Thoracic aorta (tissue), 2 donors: ENCODE measurements at regions not wholly inside any gene's neighbourhood (a gene's known extent, or its start where the extent isn't known, plus 50 kb on each side); places are given as distances from the start of the nearest gene placed in this dataset.

Experiments used
- ATAC-seq: fragments of 150-250 bp; one replicate; pipeline ENCODE4 v1.8.0; 2017; ENCODE audit warnings: low read depth; ENCODE audit not compliant: insufficient number of reproducible peaks, low FRiP score
- DNase-seq: peaks from one replicate; pipeline ENCODE4 v3.0.0-alpha.2; 2020; ENCODE audit warnings: low spot score
- H3K27ac ChIP-seq, 2 donors: fragments of 200-600 bp; sonication (generic); 1 replicate in 1 of 2; 2 replicates in 1 of 2; pipeline ENCODE4 v1.5.1; 2016; ENCODE audit warnings: mild to moderate bottlenecking in 2 of 2, moderate library complexity in 2 of 2
- H3K27me3 ChIP-seq: fragments of 200-600 bp; sonication (generic); replicated peaks from 2 replicates; pipeline ENCODE4 v1.6.0; 2016; ENCODE audit warnings: mild to moderate bottlenecking; ENCODE audit not compliant: insufficient read depth
- H3K36me3 ChIP-seq: fragments of 200-600 bp; sonication (generic); one replicate; pipeline ENCODE4 v1.5.1; 2016
- H3K4me1 ChIP-seq, 2 donors: fragments of 200-600 bp; sonication (generic); 1 replicate in 1 of 2; 2 replicates in 1 of 2; pipeline versions ENCODE4 v1.5.1 to v1.6.0; 2016; ENCODE audit warnings: low read depth in 2 of 2, mild to moderate bottlenecking in 1 of 2; ENCODE audit not compliant: control insufficient read depth in 1 of 2
- H3K4me3 ChIP-seq: fragments of 200-600 bp; sonication (generic); 2 replicates; pipeline ENCODE4 v1.5.1; 2016; ENCODE audit warnings: mild to moderate bottlenecking
- H3K9me3 ChIP-seq: fragments of 200-600 bp; sonication (generic); 2 replicates; pipeline ENCODE4 v1.5.1; 2016
- TF ChIP-seq, protein P1 (sequence below): fragments of 200-600 bp; sonication (generic); IDR thresholded peaks from one replicate; pipeline ENCODE4 v1.5.1; 2019; ENCODE audit warnings: antibody characterized with exemption

DNA sequence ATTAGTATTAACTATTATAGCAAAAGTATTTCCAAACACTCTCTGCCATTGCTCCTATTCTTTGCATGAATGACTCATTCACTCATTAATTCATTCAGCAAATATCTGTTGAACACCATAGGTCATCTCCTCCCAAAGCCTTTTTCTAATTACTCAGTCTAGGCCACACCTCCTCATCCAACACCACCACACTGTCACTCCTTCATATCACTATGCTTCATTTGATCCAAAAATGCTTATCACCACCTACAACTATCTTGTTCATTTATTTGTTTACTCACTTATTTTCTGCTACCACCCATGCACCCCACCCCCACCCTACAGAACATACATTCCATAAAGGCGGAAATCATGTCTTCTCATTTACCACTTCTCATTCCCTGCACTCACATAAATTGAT, 94.4 kb upstream of the TNFSF4 start:
- ATAC-seq: no peak
- H3K27ac ChIP-seq: no peak overlapping the region
- DNase-seq: no peak
- H3K27me3 ChIP-seq: no peaks in the 10 kb centered on the region
- TF ChIP-seq, protein P1, sequence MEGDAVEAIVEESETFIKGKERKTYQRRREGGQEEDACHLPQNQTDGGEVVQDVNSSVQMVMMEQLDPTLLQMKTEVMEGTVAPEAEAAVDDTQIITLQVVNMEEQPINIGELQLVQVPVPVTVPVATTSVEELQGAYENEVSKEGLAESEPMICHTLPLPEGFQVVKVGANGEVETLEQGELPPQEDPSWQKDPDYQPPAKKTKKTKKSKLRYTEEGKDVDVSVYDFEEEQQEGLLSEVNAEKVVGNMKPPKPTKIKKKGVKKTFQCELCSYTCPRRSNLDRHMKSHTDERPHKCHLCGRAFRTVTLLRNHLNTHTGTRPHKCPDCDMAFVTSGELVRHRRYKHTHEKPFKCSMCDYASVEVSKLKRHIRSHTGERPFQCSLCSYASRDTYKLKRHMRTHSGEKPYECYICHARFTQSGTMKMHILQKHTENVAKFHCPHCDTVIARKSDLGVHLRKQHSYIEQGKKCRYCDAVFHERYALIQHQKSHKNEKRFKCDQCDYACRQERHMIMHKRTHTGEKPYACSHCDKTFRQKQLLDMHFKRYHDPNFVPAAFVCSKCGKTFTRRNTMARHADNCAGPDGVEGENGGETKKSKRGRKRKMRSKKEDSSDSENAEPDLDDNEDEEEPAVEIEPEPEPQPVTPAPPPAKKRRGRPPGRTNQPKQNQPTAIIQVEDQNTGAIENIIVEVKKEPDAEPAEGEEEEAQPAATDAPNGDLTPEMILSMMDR: no peak
- H3K9me3 ChIP-seq: no peaks in the 10 kb centered on the region
- no peak overlapping the region for H3K4me3 ChIP-seq
- H3K36me3 ChIP-seq: no peaks in the 10 kb centered on the region
- H3K4me1 ChIP-seq: no peaks in the 10 kb centered on the region

DNA sequence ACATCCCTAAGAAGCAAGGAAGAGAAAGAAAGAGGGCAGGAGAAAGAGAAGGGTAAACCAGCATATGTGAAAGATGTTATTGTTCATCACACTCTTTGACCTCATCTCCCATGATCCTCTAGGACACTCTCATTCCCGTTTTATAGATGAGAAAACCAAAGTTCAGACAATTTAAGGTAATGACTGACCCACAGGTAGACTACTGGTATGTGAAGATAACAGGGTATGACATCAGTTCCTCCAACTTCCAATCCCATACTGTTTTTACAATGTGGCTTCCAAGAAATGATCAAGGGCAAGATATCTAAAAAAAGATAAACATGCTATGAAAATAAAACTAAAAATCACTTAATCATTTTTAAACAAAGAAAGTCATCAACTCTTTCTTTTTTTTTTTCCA, 95.2 kb upstream of the TNFSF4 start:
- Histone ChIP-seq H3K36me3 (no peaks in the 10 kb centered on the region), H3K9me3 (no peaks in the 10 kb centered on the region), H3K4me3 (no peak overlapping the region), H3K27ac (no peak overlapping the region), H3K27me3 (no peaks in the 10 kb centered on the region), H3K4me1 (no peaks in the 10 kb centered on the region)
- TF ChIP-seq, protein P1: no peak
- DNase-seq (no peak), ATAC-seq (no peak)

DNA sequence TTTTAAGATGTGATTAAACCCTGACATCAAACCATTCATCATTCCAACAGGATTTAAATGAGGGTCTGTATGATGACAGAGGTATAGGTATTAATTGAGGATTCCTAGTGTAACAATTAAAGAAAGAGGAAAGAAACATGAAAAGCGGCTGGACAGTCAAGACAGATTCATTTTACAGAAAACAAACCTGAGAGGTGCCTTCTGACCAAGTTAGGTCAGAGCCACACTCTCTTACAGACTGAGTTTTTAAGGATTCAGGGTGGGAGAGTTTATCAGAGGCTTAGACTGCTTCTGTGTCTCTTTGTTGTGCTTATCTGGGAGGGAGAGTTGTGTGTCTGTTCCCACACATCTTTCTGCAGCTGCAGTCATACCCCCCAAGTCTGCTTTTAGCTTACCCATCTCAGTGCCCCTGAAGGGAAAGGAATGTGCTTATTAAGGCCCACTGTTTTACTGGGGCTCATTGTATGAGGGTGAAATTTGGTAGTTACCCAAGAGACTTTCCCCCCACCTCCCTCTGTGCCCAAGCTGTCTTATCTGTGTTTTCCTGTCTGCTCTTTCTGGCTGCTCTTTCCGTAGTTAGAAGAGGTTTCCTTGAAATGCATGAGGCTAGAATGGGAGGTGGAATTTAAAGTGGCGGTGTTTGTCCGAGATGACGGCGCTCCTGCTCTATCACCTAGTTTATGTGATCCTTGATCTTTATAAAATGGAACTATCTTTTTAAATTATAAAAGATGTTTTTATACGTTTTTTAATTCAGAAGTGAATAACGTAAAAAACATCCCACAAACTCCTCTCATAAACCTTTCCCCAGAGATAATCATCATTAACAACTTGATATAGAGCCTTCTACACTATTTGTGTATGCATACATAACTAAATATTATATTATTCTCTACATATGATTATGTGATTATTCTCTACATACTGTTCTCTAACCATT, 96.0 kb upstream of the TNFSF4 start:
- Histone ChIP-seq H3K4me1 (no peaks in the 10 kb centered on the region), H3K27me3 (no peaks in the 10 kb centered on the region), H3K4me3 (no peak overlapping the region), H3K27ac (no peak overlapping the region), H3K36me3 (no peaks in the 10 kb centered on the region), H3K9me3 (no peaks in the 10 kb centered on the region)
- DNase-seq (no peak), ATAC-seq (no peak)
- TF ChIP-seq, protein P1: no peak

DNA sequence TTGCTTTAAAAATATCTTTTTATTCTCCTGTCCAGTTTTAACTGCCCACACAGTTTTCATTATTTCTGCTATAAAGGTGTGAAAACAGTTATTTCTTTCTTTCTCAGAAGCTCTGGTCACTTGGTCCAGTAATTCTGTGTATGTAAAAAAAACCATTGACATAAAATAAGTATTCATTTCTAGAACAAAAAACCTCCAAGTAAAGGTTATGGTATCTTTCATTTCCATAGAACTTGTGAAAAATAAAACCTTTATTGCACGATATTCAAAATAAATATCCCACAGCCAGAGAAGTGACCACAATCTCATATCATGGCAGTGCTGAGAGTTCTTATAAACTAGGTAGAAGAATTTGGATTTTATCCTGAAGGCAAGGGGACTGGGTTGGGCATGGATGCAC, 96.9 kb upstream of the TNFSF4 start:
- H3K4me1 ChIP-seq: no peaks in the 10 kb centered on the region
- DNase-seq (no peak), ATAC-seq (no peak)
- no peak overlapping the region for H3K4me3 ChIP-seq
- H3K9me3 ChIP-seq: no peaks in the 10 kb centered on the region
- H3K27me3 ChIP-seq: no peaks in the 10 kb centered on the region
- H3K27ac ChIP-seq: no peak overlapping the region
- TF ChIP-seq, protein P1: no peak
- H3K36me3 ChIP-seq: no peaks in the 10 kb centered on the region

DNA sequence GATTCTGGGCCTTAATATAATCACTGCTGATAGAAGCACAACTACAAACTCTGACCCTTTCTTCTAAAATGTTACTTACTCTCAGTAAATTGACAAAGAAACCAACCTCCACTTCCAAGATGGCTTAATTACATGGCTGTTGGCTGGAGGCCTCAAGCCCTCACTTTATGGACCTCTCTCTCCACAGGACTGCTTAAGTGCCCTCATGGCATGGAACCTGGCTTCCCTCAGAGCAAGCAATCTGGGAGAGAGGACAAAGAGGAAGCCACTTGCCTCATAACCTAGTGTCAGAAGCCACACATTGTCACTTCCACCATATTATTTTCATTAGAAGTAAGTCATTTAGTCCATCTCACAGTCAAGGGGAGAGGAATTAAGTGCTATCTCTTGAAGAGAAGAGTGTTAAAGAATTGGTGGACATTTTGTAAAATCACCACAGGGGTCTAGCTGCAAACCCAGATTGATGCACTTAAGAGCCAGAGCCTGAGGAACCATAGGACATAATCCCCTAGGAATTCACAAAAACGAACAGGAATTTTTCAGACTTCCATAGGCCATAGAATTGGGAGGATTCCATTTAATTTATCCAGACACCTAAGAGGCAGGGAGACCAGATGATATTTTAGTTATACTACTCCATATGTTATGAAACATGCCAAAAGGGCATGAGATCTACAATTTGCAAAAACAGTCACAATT, 97.5 kb upstream of the TNFSF4 start:
- H3K4me1 ChIP-seq: no peaks in the 10 kb centered on the region
- H3K27me3 ChIP-seq: no peaks in the 10 kb centered on the region
- ATAC-seq (no peak), DNase-seq (no peak)
- H3K9me3 ChIP-seq: no peaks in the 10 kb centered on the region
- H3K4me3 ChIP-seq: no peak overlapping the region
- H3K27ac ChIP-seq: no peak overlapping the region
- TF ChIP-seq, protein P1: no peak
- no peaks in the 10 kb centered on the region for H3K36me3 ChIP-seq
